Stimulated activated CD4-positive, alpha-beta T cell treated with anti-CD3 and anti-CD28 coated beads, Interleukin-4, amount 100 ng/mL, for 48 hours (primary cell): ENCODE measurements at regions not wholly inside any gene's neighbourhood (a gene's known extent, or its start where the extent isn't known, plus 50 kb on each side); places are given as distances from the start of the nearest gene placed in this dataset.

Experiments
- DNase-seq, 2 donors: peaks; one replicate each; pipeline ENCODE4 v3.0.0-alpha.2; 2020; ENCODE audit warnings: low read depth in 2 of 2

GRCh38 chr1:99570486-99571089 is 75.3 kb upstream of the PALMD start:
- DNase-seq: no peak

DNA sequence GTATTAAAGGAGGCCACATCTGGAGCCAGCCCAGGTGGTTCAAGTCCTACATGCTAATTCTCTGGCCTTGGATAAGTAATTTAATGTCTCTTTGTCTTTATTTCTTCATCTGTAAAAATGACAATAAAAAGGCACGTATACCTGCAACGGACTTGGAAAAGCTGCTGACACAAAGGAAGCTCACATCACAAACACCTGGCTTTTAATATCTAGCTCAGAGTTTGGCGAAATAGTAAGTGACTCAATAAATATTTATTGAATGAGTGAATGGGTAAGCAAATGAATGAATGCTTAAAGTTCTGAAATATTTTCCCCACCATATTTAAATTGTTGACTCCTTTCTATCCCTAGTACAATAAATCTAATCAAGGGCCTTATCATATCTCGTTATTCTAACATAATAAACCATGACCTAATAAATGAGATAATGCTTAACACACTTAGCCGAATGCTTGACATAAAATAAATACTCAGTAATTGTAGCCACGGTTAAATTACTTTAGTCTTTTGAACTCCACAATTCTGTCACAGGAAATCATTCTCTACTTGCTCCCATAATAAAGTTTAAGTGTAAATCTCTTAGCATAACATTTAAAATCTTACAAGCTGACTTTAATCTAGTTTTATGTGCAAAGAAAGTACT is 74.7 kb upstream of the PALMD start:
- no peak for DNase-seq

DNA sequence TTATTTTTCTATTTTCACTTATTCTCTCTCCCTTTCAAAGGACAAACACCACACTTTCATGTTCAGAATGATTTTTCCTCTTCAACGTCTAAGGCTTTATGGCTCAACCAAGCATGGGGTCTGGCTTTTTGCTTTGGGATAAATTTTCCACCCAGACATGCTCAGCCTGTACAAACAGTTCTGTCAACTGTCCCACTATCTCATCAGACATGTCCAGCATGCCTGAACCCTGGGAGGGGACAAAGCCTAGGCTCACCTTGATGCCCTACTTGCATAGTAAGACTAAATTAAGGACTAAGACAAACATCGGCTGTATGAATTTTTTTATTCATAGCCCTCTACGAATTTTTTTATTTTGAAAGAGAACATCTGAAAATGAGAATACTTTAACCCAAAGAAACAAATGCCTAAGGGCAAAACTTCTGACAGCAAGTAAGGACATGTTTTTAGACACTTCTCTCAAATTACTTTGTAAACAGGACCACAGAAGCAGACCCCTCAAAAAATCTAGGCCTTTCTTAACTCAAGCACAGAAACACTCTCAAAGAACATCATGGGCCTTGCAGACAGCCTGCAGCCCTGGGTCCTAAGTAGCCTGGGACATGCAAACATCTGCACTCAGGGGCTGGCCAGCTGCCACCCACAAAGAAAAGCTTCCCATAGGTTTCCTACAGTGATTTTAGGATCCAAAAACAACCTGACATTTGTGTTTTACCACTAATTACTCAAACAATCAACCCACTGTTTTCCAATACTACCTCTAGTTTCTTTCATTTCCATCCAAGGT is 72.3 kb upstream of the PALMD start:
- DNase-seq: no peak

- no peak for DNase-seq
Measured at GRCh38 chr1:99577313-99577712, 68.6 kb upstream of the PALMD start.

DNA sequence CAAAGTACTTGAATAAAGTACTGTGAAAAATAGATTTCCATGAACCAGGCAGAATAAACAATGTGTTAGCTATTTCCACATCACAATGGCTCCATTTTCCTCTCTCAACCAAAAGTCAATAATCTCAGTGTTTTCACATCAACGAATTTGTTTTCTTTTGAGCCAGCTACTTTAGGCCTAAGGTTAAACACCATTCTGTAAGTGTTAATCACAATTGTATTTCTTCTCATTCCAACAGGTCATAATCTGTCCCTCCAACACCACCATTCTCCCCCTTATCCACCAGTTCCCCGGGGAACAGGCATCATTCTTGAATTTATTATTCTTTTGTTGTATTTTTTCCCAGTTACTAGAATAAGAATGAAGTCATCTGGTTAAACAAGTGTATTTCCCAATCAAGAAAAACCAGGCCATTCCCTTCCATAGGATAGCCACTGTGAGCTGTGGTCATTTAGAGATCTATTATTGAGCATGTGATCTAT is 66.2 kb upstream of the PALMD start:
- DNase-seq: no peak

- DNase-seq: no peak
Measured at GRCh38 chr1:99580451-99580850, 65.5 kb upstream of the PALMD start.

GRCh38 chr1:99587008-99587407 is 58.9 kb upstream of the PALMD start:
- no peak for DNase-seq

- no peak for DNase-seq
Measured at GRCh38 chr1:99589186-99589636, 56.7 kb upstream of the PALMD start.

GRCh38 chr1:99590578-99591209 is 55.2 kb upstream of the PALMD start:
- no peak for DNase-seq

DNA sequence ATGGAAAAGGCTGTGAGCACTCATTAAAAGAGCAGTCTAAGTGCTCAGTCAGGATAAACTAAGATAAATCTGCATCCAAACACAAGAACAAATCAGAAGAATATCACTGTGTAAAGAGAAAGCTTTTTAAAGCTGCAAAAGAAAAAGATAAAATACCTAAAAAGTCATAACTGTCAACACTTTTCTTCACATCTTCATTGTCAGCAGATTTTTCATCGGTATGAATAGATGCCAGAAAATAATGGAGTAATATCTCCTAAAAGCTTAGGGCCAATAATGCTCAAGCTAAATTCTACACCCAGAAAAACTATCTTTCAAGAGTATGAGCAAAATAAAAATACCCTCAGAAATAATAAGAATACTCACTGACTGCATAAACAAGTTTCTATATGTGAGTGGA is 54.0 kb upstream of the PALMD start:
- DNase-seq: no peak

DNA sequence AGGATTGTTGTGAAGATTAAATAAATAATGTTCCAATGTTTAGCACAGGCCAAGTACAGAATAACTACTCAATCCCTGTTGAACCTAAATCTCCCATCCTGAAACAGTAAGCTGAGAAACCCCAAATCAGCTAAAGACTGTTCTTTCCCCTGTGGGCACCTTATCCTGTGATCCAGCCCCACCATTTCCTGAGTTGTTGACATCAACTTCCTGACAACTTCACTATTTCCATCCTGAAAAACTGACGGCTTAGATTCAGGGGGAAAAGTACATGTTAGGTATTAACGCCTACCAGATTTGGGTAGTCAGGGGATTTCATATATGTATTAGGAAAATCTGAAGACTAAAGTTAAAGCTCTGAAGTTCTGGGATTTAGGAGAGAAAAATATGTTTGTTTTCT is 51.7 kb upstream of the PALMD start:
- DNase-seq: no peak

- no peak for DNase-seq
Measured at GRCh38 chr1:99595041-99595440, 50.9 kb upstream of the PALMD start.

DNA sequence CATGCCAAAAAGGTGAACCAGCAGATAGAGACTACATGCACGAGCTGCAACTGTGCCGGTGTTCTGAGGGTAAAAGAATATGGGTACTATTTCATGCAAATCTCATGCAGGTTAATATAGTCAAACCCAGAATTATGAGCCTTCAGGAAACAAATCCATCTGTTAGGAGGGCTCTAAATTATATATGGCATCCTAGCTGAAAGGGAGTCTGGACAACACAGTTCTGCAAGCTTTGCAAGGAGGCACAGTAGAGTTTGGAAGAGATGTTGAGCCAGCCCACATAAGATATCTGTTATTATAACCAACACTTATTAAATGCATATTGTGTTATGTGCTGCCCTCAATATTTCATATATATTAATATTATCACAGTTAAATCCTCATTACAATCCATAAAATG is 50.5 kb upstream of the PALMD start:
- DNase-seq: no peak
